Panc1 (cell line): ENCODE measurements at regions not wholly inside any gene's neighbourhood (a gene's known extent, or its start where the extent isn't known, plus 50 kb on each side); places are given as distances from the start of the nearest gene placed in this dataset.
"Not testable (repeated sequence)": the region's sequence is repeated elsewhere in the genome, so short reads cannot be mapped to it uniquely, and the experiment has no call there.

ENCODE experiments used
- ATAC-seq: fragments of 200-7000 bp; cut with Tn5 transposase; 2 replicates; pipeline ENCODE4 v1.9.1; 2020; ENCODE audit warnings: mild to moderate bottlenecking, moderate library complexity
- BruUV-seq: library from RNA; stranded (reverse); fragments of 400-500 nt; replicated peaks from 2 replicates; lab custom pipeline; 2021; lab: Mats Ljungman, UMichigan
- CTCF ChIA-PET: fragments of 300-600 bp; sonication (Branson Sonifier 250); formaldehyde crosslinking; loops from one replicate; lab custom pipeline; 2022; ENCODE audit warnings: antibody characterized with exemption; lab: Charles Lee
- POLR2A ChIA-PET: fragments of 300-600 bp; sonication (Branson Sonifier 250); formaldehyde crosslinking; loops from one replicate; lab custom pipeline; 2022; ENCODE audit warnings: antibody characterized with exemption; lab: Charles Lee
- DNase-seq: peaks from one replicate; pipeline ENCODE4 v3.0.0-alpha.2; 2010; ENCODE audit warnings: low read depth, low spot score
- H3K27ac ChIP-seq: 2 replicates; pipeline ENCODE4 v1.5.1; 2011; ENCODE audit warnings: mild to moderate bottlenecking, low read length, inconsistent platforms
- H3K27me3 ChIP-seq: fragments of 200-500 bp; sonication (Bioruptor generic); 2 replicates; pipeline ENCODE4 v1.6.0; 2014; ENCODE audit warnings: low read length, inconsistent platforms; ENCODE audit not compliant: control insufficient read depth, insufficient read depth
- H3K36me3 ChIP-seq: fragments of 200-500 bp; sonication (Bioruptor generic); 2 replicates; pipeline ENCODE4 v1.5.1; 2014; ENCODE audit warnings: inconsistent platforms, mild to moderate bottlenecking, low read length, moderate library complexity; ENCODE audit not compliant: control insufficient read depth, insufficient read depth
- H3K4me1 ChIP-seq: 2 replicates; pipeline ENCODE4 v1.5.1; 2011; ENCODE audit warnings: inconsistent platforms, mild to moderate bottlenecking, low read length, moderate library complexity; ENCODE audit not compliant: control insufficient read depth, insufficient read depth
- H3K4me3 ChIP-seq, 2 experiments: 2 replicates each; pipeline ENCODE4 v1.5.1; 2011 to 2012; ENCODE audit warnings: low read depth in 2 of 2, low read length in 2 of 2, mild to moderate bottlenecking in 2 of 2, inconsistent platforms in 1 of 2, moderate library complexity in 1 of 2
- H3K9me3 ChIP-seq: fragments of 200-500 bp; sonication (Bioruptor generic); 2 replicates; pipeline ENCODE4 v1.5.1; 2014; ENCODE audit warnings: low read depth, mild to moderate bottlenecking, inconsistent platforms, low read length, moderate library complexity; ENCODE audit not compliant: control insufficient read depth, insufficient read depth
- CTCF ChIP-seq: fragments of 450-650 bp; IDR thresholded peaks from 2 replicates; pipeline ENCODE4 v1.5.1; 2017; ENCODE audit warnings: mild to moderate bottlenecking
- POLR2AphosphoS5 ChIP-seq: IDR thresholded peaks from 2 replicates; pipeline ENCODE4 v1.6.1; 2012; ENCODE audit warnings: mild to moderate bottlenecking, low read depth, low read length, moderate library complexity
- REST ChIP-seq, 2 experiments: IDR thresholded peaks; 2 replicates each; pipeline ENCODE4 v1.6.1; 2011 to 2012; ENCODE audit warnings: low read depth in 2 of 2, control low read depth in 1 of 2, low read length in 1 of 2, mild to moderate bottlenecking in 1 of 2, moderate library complexity in 1 of 2; ENCODE audit not compliant: insufficient read depth in 1 of 2
- SIN3A ChIP-seq: IDR thresholded peaks from 2 replicates; pipeline ENCODE4 v1.6.1; 2012; ENCODE audit warnings: low read depth, mild to moderate bottlenecking, low read length, moderate library complexity, borderline replicate concordance; ENCODE audit not compliant: insufficient read depth
- TCF7L2 ChIP-seq: IDR thresholded peaks from 2 replicates; pipeline ENCODE4 v1.6.1; 2011; ENCODE audit warnings: mild to moderate bottlenecking, low read depth, low read length, inconsistent platforms
- in situ Hi-C: cut with HindIII; loops from 2 replicates; pipeline ENCODE4 v1.10.0; 2016; ENCODE audit warnings: low sequenced_read_pairs, low pct_unique_long_range_greater_than_20kb
- intact Hi-C: fragments of 100-400 bp; cut with micrococcal nuclease; formaldehyde crosslinking; loops from one replicate; pipeline ENCODE4 v1.10.0; 2022; ENCODE audit not compliant: unreplicated experiment

GRCh38 chr4:178215763-178216162 lies 773.5 kb upstream of the AGA start:
- POLR2A ChIA-PET = no interaction called here
- TF ChIP-seq CTCF (no peak), TCF7L2 (no peak), POLR2AphosphoS5 (no peak), REST (IDR thresholded peaks at IDR 0.05; ENCODE audit: insufficient read depth in 1 of 2, low read depth in 2 of 2, low read length in 1 of 2) (no peak), SIN3A (no peak)
- H3K4me3 ChIP-seq = no peak overlapping the region
- DNase-seq (no peak), ATAC-seq (no peak)
- no peaks in the 10 kb centered on the region for H3K9me3 ChIP-seq
- no peaks in the 10 kb centered on the region for H3K4me1 ChIP-seq
- no peaks in the 10 kb centered on the region for H3K27me3 ChIP-seq
- no peak overlapping the region for H3K27ac ChIP-seq
- BruUV-seq = no TSS peak
- CTCF ChIA-PET = no interaction called here
- H3K36me3 ChIP-seq = no peaks in the 10 kb centered on the region
- in situ Hi-C loops = no loop called here
- intact Hi-C loops = no loop called here

- in situ Hi-C loops, BruUV-seq, CTCF ChIA-PET: not testable (repeated sequence)
Measured at GRCh38 chr4:178226421-178226820, 784.2 kb upstream of the AGA start.

GRCh38 chr4:178233906-178234305 lies 791.7 kb upstream of the AGA start:
- CTCF ChIA-PET = no interaction called here
- TF ChIP-seq TCF7L2 (no peak), SIN3A (no peak), REST (IDR thresholded peaks at IDR 0.05; ENCODE audit: insufficient read depth in 1 of 2, low read depth in 2 of 2, low read length in 1 of 2) (no peak), CTCF (no peak), POLR2AphosphoS5 (no peak)
- Histone ChIP-seq H3K36me3 (no peaks in the 10 kb centered on the region), H3K4me1 (no peaks in the 10 kb centered on the region), H3K27me3 (no peaks in the 10 kb centered on the region), H3K9me3 (no peaks in the 10 kb centered on the region), H3K4me3 (no peak overlapping the region), H3K27ac (no peak overlapping the region)
- DNase-seq (no peak), ATAC-seq (no peak)
- intact Hi-C loops = no loop called here
- POLR2A ChIA-PET = no interaction called here
- in situ Hi-C loops = no loop called here
- BruUV-seq = no TSS peak

More at GRCh38 chr4:178226421-178226820, 784.2 kb upstream of the AGA start:
- H3K36me3 ChIP-seq, ATAC-seq, intact Hi-C loops, H3K4me1 ChIP-seq, H3K27ac ChIP-seq, H3K27me3 ChIP-seq, H3K4me3 ChIP-seq, DNase-seq, H3K9me3 ChIP-seq, POLR2A ChIA-PET: not testable (repeated sequence)
